ENCODE measurements at regions not wholly inside any gene's neighbourhood (a gene's known extent, or its start where the extent isn't known, plus 50 kb on each side); places are given as distances from the start of the nearest gene placed in this dataset.

DNA sequence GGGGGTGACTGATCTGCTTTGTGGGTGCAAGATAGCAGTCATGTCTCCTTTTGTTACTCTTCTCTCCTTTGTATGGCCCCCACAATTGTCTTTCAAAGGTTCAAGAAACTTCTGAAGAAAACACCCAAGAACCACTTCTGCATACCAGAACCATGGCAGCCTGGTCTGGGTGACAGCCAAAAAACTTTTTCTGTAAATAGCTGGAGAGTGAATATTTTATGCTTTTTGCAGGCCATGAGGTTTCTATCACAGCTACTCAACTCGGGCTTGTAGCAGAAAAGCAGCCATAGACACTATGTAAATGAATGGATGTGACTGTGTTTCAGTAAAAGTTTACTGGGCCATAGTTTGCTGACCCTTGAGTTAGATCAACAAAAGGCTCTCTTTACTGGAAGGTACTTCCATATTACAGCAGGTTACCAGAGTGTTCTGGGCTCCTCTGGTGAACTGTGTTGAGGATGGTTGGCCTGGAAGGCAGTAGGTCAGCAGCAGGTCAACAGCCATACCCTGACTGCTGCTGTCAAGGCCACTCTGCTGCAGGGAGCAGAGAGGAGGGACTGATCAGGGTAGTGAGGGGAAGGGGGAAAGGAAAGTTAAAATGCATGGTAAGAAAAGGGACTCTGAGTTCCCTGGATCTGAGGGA lies 116.4 kb downstream of the GDAP2 start:
- DNase-seq: no peak
